ENCODE measurements at regions not wholly inside any gene's neighbourhood (a gene's known extent, or its start where the extent isn't known, plus 50 kb on each side); places are given as distances from the start of the nearest gene placed in this dataset.
A peak's percentile ranks its signal among the peaks of the same experiment; 100 is the strongest.

DNA sequence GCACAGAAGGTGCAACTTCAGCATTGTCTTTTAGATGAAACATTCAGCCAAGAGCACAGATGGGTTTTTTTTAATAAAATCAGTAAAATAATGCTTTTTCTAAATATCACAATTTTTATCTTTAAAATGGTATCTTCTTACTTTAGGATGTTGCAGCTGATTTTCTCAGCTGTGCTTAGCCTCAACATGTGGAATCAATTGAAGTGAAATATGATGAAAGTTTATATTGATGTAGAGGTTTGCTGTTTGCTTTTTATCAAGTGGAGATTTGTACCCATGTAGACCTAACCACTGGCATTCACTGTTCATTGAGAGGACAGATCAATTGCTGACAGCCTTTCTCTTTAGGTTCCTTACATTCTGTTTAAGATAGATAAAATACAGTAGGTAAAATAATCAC lies 107.8 kb downstream of the CYB561 start:
- DNase-seq (ENCODE audit: low spot score) = no peak

DNA sequence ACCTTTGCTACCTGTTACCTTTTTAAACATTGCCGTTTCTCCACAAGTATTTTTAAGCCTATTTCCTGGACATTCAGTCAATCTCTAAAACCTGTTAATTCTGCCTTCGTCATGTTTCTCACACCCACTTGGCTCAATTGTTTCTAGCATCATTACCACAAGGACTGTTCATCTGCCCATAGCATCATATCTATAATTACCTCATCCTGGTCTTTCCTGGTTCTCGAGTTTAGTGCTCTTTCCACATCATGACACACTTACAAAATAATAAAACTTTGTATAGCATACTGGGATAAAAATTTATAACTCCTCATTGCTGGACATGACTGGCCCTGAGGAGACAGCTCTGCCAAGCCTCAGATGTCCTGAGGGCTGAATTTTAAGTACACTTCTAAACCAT lies 104.8 kb downstream of the CYB561 start:
- no peak for DNase-seq (ENCODE audit: low spot score)

DNA sequence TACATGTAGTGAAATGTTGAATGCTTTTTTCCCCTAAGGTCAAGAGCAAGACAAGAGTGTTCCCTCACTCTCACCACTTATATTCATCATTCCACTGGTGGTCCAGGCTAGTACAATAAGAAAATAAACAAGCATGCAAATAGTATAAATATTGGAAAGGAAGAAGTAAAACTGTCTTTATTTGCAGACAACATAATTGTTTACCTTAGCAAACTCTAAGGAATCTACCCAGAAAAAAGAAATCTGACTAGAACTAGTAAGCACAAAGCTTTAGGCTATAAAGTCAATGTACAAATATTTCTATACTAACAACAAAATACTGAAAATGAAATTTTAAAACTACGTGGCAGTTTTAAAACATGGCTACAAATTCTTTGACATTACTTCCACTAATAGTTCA lies 101.7 kb downstream of the CYB561 start:
- DNase-seq (ENCODE audit: low spot score) = no peak

DNA sequence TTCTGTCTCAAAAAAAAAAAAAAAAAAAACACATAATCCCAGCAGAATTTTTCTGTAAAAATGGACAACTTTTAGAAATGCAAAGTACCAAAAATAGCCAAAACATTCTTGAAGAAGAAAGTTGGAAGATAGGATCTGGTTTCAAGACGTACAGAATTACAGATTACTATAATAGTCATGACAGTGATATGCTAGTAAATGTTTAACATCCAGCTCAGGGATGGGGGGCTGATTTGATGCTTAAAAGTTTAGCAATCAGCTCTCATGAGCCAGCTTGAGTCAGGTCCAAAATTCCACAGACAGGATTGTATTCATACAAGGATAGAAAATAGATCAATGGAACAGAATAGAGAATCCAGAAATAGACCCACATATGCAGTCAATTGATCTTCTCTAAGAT lies 100.5 kb downstream of the CYB561 start:
- no peak for DNase-seq (ENCODE audit: low spot score)

DNA sequence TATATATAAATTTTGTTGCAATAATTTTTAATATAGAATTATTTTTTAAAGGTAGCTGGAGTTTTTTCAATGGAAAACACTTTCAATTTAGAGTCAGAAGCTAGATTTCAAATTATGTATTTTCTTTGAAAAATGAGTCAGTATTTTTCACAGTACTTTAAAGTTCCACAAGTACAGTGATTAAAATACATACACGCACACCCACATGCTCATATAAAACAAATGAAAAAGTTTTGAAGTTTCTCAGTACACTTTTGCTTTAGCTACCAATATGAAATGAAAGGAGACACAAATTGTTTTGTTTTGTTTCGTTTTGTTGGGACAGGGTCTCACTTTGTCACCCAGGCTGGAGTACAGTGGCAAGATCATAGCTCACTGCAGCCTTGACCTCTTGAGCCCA lies 98.6 kb downstream of the CYB561 start:
- no peak for DNase-seq (ENCODE audit: low spot score)

DNA sequence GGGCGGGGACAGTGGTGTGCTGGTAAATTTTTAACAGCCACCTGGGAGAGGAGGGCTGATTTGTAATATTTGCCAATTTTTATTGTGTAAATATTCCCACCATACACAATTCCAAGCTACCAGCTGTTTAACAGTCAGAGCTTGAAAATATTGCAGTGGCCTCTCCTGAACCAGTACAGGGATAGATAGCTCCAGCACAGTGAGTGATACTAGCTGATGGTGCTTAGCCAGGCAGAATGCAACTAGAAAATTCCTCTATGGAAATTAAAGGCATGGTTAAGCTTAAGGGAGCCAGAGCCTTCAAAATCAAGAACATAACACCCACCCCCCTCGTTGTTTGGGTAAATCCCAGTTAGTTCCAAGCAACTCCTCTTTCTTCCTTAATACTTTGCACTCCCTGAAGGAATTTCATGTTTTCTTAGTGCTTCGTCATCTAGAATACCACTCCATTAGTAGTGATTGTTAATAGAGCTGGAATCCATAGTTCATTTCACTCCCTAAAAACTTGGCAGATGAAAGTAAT lies 96.6 kb downstream of the CYB561 start:
- DNase-seq (ENCODE audit: low spot score) = peak; percentile 15

DNA sequence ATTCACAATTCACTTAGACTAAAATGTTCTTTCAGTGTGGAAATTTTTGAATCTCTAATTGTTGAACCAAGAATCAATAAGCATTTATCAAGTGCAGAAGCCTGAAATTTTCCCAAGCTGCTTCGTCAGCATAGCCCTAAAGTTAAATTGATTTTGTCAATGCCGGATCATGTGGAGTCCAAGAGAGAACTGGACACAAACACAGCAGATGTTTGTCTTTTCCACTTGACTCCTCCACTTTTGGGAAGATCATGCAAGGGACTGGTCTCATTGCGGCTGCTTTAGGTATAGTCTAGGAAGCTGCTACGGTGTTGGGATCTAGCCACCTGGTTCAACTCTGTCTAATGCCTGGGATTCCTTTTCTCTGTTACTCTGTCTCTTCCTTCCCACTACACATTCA lies 95.7 kb downstream of the CYB561 start:
- no peak for DNase-seq (ENCODE audit: low spot score)

DNA sequence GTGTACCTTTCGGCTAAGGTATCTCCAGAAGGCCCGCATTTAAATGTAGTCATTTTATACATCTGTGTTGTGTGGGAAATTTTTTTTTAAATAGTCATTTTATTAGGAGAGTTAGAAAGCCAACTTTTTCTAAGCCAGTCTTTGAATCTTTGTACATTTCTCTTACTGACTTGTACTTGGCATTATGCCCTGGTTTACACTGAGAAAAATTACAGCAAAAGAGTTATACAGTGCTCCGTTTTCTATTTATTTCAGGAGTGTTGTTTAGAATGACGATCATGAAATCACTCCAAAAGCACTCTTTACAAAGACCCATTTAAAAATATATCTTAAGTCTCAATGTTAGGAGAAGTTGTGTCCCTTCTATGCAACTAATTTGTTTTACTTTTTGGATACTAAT lies 91.8 kb downstream of the CYB561 start:
- no peak for DNase-seq (ENCODE audit: low spot score)

DNA sequence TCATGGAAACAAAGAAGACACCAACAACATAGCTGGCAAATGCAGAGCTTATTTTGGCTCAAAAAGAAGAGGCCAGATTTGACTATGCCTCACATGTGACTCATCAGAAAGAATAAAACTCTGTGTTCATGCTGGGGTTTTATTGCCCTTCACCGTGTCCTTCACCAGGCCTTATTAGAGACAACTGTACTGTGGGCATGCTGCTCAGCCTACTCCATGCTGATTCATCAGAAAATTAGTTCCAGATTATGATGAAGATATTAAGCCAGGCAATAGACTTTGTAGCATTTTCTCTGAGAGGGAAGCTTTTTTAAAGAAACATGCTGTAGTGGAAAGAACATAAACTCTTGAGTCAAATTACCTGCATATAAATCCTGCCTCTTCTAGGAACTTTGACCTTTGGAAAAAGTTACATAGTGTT lies 89.8 kb downstream of the CYB561 start:
- DNase-seq (ENCODE audit: low spot score) = peak; percentile 58

DNA sequence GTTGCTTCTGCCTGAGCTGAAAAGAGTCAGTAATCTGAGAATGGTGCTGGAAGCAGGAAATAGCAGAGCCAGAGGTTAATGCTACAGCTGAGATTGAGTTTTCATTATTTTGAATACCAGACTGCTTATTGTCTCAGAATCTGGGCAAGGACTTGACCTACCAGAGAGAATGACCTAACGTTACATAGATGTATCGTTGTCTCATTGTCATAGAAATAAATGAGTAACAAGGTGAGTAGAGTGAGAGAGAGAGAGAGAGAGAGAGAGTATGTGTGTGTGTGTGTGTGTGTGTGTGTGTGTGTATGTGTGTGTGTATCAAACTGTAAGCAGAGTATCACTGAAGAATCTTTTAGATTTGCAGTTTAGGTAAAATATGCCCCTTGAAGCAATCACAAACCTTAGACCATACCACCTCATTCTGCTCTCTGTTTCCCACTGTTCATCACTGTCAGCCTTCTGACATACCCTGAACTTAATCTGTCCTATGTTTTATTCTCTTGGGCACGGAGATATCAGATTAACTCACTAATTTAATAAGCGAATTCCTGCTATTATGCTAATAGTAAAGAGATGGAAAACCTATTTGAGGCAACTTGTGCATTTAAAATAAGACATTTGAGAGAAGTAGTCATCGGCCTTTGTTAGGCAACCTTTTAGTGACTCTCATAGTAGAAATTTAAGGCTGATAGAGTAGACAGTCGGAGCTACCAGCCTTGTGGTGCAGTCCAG lies 87.8 kb downstream of the CYB561 start:
- peak; percentile 46 for DNase-seq (ENCODE audit: low spot score)

DNA sequence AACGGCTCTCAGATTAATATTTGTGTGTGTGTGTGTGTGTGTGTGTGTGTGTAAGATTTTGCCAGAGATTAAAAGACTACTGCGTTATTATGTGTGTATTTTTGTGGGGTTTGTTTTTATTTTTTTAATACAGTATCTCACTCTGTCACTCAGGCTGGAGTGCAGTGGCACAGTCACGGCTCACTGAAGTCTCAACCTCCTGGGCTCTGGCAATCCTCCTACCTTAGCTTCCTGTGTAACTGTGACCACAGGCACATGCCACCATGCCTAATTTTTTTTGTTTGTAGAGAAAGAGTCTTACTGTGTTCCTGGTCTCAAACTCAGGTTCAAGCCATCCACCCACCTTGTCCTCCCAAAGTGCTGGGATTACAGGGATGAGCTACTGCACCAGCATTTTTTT lies 87.2 kb downstream of the CYB561 start:
- DNase-seq (ENCODE audit: low spot score) = no peak

DNA sequence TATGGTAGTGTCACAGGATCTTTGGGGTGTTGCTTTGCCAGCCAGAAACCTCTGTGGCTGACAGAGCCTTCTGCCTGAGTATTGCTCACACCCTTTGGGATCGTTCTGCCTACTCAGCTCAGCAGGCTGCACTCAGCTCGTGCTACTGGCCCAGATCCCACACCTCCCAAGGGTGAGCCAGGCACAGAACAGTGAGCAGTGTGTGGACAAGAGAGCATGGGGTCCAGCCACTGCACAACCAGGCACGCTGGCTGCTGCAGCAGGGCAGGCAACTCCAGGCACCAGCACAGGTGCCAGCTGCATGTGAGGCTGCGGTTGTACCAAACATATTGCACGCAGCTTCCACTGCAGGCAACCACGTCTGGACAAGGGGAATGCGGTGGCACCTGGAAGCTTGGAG lies 84.9 kb downstream of the CYB561 start:
- no peak for DNase-seq (ENCODE audit: low spot score)

DNA sequence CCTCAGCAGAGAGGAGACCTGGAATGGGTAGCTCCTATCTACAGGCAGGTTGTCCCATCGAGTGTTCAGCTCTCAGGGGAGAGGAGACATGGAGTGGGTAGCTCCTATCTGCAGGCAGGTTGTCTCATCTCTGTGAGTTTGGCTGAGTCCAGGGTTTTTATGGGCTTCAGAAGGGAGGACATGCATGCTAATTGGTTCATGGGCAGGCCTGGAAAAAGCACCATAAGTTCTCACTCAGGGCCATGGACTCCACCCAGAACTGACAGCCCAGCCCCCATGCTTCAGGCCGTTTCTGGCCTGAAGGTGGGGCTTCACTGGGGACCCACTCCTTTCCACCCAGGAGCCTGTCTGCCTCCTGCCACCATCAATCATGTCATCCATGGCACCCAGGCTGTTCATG lies 84.0 kb downstream of the CYB561 start:
- no peak for DNase-seq (ENCODE audit: low spot score)

DNA sequence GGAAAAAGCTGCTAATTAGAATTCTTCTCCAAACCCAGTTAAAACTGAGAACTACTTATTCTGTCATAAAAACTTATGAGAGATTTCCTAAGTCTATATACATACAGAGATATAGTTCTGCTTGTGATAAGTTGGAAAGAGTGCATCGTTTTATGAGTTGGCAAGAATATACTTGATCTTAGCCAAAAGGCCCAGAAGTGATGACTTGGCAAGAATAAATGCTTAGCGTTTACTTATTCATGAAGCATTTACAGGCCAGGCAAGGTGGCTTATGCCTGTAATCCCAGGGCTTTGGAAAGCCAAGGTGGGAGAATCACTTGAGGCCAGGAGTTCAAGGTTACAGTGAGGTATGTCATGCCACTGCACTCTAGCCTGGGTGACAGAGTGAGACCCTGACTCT lies 81.7 kb downstream of the CYB561 start:
- no peak for DNase-seq (ENCODE audit: low spot score)

DNA sequence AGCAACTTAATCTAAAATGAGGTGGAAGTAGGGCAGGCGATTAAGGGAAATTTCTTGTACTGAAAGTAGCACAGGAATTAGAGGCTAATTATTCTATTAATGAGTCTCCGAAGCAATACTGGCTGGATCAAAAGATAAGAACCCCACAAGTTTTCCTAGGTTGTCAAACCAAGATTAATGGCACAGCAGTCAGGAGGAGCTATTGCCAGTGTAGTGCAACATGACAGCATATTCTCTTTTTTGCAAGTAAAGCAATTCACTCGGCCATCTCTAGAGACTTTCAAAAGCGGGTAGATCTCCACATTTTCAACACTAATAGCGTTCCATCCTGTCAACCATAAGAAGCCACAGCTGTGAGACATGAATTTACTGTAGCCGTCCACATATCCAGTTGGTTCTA lies 81.2 kb downstream of the CYB561 start:
- DNase-seq (ENCODE audit: low spot score) = no peak

DNA sequence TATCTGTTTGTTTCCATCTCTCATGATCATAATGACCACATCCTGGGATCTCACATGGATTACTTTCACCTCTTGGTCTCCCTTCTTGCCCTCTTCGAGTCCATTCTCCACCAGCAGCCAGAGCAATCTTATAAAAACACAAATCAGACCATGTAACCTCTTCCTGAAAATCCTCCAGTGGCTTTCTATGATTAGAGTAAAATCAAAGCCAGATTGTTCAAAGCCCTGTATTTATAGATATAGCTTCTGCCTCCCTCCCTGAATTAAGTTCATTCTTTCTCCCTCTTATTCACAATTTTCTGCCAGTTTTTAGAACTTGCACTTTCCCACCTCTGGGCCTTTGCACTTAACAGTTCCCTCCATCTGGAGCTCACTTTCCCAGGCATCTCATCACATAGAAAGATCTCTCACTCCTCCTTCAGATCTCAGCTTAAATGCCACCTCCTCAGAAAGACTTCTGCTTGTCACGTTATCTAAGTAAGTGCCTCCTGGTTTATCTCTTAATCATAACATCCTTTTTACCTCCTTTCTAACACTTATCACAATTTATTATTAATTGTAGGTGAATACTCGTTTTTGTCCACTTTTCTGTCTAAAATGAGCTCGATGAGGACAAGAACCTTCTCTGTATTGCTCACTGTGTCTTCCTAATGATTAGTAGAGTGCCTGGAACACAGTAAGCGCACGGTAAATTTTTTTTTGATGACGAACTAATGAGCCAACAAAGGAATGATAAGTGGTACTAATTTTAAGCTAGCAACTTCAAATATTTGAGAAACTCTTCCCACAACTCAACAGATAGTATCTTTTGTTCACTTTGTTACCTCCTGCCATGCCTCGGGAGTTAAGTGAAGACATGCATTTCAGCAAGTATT lies 80.5 kb downstream of the CYB561 start:
- no peak for DNase-seq (ENCODE audit: low spot score)

DNA sequence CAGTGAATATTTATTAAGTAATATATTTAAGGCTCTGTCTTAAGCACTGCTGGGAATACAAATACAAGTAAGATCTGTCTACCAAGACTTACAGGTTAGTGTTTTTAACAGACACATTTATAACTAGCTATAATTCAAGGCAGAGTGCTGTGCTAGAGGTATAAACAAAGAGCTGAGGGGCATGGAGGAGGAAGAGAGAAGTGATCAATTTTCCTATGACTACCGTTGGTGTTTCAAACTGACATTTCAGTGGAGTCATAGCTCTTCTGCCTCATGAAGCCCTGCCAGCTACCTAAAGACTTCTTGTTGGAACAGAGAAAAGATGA lies 79.9 kb downstream of the CYB561 start:
- DNase-seq (ENCODE audit: low spot score) = no peak

DNA sequence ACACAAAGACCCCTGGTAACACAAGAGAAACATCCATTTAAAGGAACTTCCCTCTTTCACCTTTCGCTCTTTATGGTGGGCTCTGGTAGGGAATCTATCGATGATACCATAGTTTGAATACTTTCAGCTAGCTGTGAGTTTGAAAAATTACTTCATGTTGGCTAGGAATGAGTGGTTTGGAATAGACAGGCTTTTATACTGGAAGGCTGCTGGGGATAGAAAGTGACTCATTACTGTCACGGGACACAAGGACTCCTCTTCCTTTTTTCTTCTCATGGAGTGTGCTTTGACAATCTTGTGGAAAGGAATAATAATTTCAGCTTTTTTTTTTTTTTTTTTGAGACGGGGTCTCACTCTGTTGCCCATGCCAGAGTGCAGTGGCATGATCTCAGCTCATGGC lies 76.9 kb downstream of the CYB561 start:
- peak; percentile 35 for DNase-seq (ENCODE audit: low spot score)

DNA sequence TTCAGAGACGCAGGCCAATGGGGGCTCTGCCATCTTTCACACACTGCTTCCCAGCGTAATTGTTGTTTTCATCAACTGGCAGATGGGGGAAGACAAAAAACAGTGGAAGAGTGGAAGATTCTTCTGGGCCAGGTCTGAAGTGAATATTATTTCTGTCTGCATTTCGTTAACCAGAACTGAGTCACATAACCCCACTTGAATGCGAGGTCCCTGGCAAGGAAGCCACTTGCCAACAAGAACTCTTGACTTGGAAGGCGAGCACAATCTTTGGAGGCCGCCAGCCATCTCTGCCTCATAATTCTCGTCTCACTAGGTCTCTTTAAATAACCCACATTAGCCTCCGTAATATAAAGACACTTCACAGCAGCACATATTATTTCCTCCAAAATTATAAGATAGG lies 75.4 kb downstream of the CYB561 start:
- no peak for DNase-seq (ENCODE audit: low spot score)

DNA sequence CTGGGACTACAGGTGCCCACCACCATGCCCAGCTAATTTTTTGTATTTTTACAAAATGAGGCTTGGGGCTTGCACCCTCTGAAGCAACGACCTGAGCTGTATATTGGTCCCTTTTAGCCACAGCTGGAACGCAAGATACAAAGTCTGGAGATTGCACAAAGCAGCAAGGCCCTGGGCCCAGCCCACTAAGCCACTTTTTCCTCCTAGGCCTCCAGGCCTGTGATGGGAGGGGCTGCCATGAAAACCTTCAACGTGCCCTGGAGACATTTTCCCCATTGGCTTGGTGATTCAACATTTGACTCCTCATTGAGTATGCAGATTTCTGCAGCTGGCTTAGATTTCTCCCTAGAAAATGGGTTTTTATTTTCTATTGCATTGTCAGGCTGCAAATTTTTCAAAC lies 69.2 kb downstream of the CYB561 start:
- DNase-seq (ENCODE audit: low spot score) = no peak

DNA sequence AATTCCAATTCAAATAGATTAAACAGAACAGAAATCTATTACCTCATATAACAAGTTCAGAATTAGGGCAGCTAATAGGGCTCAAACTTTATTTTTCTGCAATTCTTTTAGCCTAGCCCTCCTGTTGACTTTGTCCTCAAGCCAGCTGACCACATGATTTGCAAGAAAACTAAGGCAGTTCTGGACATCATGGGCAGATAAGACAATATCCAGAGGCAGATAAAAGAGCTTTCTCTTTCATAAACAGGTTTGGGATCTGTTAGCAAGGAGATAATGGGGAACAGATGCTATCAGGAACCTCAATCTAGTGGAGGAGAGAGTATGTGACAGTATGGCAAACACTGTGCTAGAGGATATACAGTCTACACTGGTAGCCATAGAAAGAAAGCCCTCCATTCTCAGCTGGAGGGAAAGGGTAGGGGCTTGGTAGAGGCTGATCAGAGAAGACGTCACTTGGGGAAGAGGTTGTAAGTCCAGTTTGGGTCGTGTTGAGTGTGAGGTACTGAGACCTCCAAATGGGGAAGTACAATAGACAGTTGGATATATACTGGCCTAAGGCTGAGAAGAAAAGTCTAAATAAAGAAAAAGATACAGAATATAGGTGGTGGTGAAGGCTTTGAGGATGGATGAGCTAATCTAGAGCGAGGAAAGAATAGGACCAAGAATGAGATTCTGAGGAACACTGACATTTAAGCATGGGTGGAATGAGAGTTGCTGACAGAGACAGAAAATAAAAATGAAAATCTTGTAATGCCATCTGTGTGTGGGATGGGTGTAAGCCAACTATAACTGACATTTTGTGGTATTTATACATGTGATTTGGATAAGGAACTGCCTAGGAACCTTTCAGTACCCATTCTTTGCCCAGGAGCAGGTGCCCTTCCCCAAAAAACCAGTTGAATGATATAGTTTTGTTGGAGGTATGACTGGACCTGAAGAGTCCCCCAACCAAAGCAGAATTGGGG lies 67.4 kb downstream of the CYB561 start:
- DNase-seq (ENCODE audit: low spot score) = no peak

DNA sequence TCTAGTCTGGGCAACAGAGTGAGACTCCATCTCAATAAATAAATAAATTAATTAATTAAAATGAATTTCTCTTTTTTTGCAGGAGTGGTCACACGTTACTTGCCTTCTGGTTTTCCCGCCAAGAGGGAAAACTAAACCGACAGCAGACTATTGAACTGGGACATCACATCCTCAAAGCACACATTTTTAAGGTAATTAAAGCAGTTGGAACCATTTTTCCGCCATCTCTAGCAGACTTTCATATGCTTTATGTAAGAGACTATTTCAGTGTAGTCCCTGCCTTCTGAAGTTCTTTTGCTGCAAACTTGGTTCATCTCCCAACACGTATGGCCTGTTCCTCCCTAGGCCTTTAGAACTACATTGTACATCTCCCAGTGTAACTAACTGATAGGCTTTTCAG lies 66.5 kb downstream of the CYB561 start:
- no peak for DNase-seq (ENCODE audit: low spot score)

Measured in AG08396 (cell line).